PFSK-1 (cell line): ENCODE measurements at regions not wholly inside any gene's neighbourhood (a gene's known extent, or its start where the extent isn't known, plus 50 kb on each side); places are given as distances from the start of the nearest gene placed in this dataset.

Experiments used
- POLR2AphosphoS5 ChIP-seq: IDR thresholded peaks from 2 replicates; pipeline ENCODE4 v1.6.1; 2012; ENCODE audit warnings: low read depth, mild to moderate bottlenecking, control low read depth, low read length, moderate library complexity
- SIN3A ChIP-seq: IDR thresholded peaks from 2 replicates; pipeline ENCODE4 v1.6.1; 2012; ENCODE audit warnings: mild to moderate bottlenecking, low read length, moderate library complexity, borderline replicate concordance; ENCODE audit not compliant: insufficient read depth
- TAF1 ChIP-seq: IDR thresholded peaks from 2 replicates; pipeline ENCODE4 v1.6.1; 2012; ENCODE audit warnings: low read length, control low read depth, borderline replicate concordance; ENCODE audit not compliant: insufficient read depth

GRCh38 chr11:36757075-36757474, 159.0 kb upstream of the RAG2 start:
- TF ChIP-seq TAF1 (no peak), SIN3A (no peak), POLR2AphosphoS5 (no peak)
